HFFc6 (cell line): ENCODE measurements at regions not wholly inside any gene's neighbourhood (a gene's known extent, or its start where the extent isn't known, plus 50 kb on each side); places are given as distances from the start of the nearest gene placed in this dataset.

ENCODE experiments used
- DNase-seq: peaks from one replicate; pipeline ENCODE4 v3.0.0-alpha.2; 2018
- H3K27ac Mint-ChIP-seq: 2 replicates; pipeline ENCODE4 v1.8.0; 2020; ENCODE audit warnings: mild to moderate bottlenecking, mixed read lengths
- H3K27me3 Mint-ChIP-seq: 2 replicates; pipeline ENCODE4 v1.8.0; 2021; ENCODE audit warnings: mild to moderate bottlenecking, moderate library complexity, mixed read lengths; ENCODE audit not compliant: insufficient read depth
- H3K36me3 Mint-ChIP-seq: 2 replicates; pipeline ENCODE4 v1.8.0; 2021; ENCODE audit warnings: low read depth, mixed read lengths
- H3K4me1 Mint-ChIP-seq: 2 replicates; pipeline ENCODE4 v1.8.0; 2020; ENCODE audit warnings: low read depth, mixed read lengths
- H3K4me3 Mint-ChIP-seq: 2 replicates; pipeline ENCODE4 v1.8.0; 2020; ENCODE audit warnings: mild to moderate bottlenecking, moderate library complexity, mixed read lengths
- H3K9me3 Mint-ChIP-seq: 2 replicates; pipeline ENCODE4 v1.8.0; 2020; ENCODE audit warnings: mild to moderate bottlenecking, mixed read lengths
- TF ChIP-seq, protein P1 (sequence below): fragments of 200-600 bp; sonication (generic); IDR thresholded peaks from 2 replicates; pipeline ENCODE4 v1.5.0; 2021; ENCODE audit warnings: antibody characterized with exemption, mild to moderate bottlenecking

DNA sequence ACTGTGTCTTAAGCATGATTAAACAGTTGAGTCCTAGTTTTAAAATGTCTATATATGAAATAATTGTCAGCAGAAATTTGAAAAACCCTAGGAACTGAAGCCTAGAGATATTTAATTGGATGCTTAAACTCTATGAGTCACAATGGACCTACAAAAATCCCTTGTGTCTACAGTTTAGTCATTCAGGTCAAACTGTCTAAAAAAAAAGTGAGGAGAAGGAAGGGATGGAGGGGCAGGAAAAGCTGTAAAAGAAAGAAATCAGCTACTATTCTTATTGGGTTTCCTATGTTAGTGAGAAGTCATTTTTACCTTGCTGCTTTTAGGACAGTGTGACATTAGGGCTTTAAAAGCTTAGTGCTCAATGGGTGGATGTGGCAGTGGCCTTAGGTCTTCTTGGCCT lies 406.1 kb upstream of the FZD8 start:
- Mint-ChIP-seq H3K27me3 (no peaks in the 10 kb centered on the region; the same call in 1 of the 2 replicates), H3K4me1 (no peaks in the 10 kb centered on the region), H3K4me3 (no peak overlapping the region), H3K27ac (no peak overlapping the region), H3K36me3 (no peaks in the 10 kb centered on the region), H3K9me3 (no peaks in the 10 kb centered on the region)
- no peak for DNase-seq
- TF ChIP-seq, protein P1, sequence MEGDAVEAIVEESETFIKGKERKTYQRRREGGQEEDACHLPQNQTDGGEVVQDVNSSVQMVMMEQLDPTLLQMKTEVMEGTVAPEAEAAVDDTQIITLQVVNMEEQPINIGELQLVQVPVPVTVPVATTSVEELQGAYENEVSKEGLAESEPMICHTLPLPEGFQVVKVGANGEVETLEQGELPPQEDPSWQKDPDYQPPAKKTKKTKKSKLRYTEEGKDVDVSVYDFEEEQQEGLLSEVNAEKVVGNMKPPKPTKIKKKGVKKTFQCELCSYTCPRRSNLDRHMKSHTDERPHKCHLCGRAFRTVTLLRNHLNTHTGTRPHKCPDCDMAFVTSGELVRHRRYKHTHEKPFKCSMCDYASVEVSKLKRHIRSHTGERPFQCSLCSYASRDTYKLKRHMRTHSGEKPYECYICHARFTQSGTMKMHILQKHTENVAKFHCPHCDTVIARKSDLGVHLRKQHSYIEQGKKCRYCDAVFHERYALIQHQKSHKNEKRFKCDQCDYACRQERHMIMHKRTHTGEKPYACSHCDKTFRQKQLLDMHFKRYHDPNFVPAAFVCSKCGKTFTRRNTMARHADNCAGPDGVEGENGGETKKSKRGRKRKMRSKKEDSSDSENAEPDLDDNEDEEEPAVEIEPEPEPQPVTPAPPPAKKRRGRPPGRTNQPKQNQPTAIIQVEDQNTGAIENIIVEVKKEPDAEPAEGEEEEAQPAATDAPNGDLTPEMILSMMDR = no peak

DNA sequence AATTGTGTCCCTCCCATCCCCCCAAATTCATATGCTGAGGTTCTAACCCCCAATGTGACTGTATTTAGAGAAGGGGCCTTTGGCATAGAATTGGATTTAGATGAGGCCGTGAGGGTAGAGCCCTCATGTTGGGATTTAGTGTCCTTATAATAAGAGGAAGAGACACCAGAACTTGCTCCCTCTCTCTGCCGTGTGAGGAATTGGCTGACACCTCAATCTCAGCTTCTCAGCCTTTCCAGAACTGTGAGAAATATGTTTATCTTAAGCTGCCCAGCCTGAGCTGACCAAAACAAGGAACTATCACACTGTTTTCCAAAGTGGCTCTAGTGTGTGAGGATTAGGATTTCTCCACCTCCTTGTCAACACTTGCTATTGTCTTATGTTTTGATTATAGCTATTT lies 400.0 kb upstream of the FZD8 start:
- Mint-ChIP-seq H3K36me3 (no peaks in the 10 kb centered on the region), H3K4me1 (no peaks in the 10 kb centered on the region), H3K27me3 (no peaks in the 10 kb centered on the region; the same call in 1 of the 2 replicates), H3K9me3 (no peaks in the 10 kb centered on the region), H3K27ac (no peak overlapping the region), H3K4me3 (no peak overlapping the region)
- no peak for DNase-seq
- TF ChIP-seq, protein P1 = no peak

- Mint-ChIP-seq H3K27me3 (no peaks in the 10 kb centered on the region; the same call in 1 of the 2 replicates), H3K4me1 (no peaks in the 10 kb centered on the region), H3K27ac (no peak overlapping the region), H3K9me3 (no peaks in the 10 kb centered on the region), H3K36me3 (no peaks in the 10 kb centered on the region), H3K4me3 (no peak overlapping the region)
- TF ChIP-seq, protein P1 = no peak
- DNase-seq = no peak
Observed at GRCh38 chr10:36038316-36038955, 396.3 kb upstream of the FZD8 start.

DNA sequence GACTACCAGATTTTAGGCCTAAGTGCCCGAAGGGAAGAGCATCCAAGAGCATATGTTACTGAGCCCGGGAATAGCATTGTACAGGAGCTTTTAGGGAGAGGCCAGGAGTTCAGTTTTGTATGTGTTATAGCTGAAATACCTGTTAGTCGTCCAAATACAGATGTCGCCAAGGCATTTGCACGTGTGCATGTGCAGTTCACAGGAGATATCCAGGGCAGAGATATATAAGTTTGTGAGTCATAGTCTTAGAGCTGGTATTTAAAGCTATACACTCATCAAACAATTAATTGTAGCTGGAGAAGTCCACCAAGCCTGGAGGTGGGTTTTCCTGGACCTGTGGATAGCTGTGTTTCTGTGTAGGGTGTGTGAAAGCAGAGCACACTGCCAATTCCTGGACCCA lies 394.0 kb upstream of the FZD8 start:
- Mint-ChIP-seq H3K27me3 (no peaks in the 10 kb centered on the region; the same call in 1 of the 2 replicates), H3K27ac (no peak overlapping the region), H3K36me3 (no peaks in the 10 kb centered on the region), H3K9me3 (no peaks in the 10 kb centered on the region), H3K4me3 (no peak overlapping the region), H3K4me1 (no peaks in the 10 kb centered on the region)
- no peak for DNase-seq
- TF ChIP-seq, protein P1 = no peak

- DNase-seq = no peak
- H3K27me3 Mint-ChIP-seq = peaks cover 2% of the 10 kb centered on the region; the same call in 1 of the 2 replicates
- H3K4me1 Mint-ChIP-seq = no peaks in the 10 kb centered on the region
- H3K27ac Mint-ChIP-seq = no peak overlapping the region
- no peaks in the 10 kb centered on the region for H3K9me3 Mint-ChIP-seq
- no peaks in the 10 kb centered on the region for H3K36me3 Mint-ChIP-seq
- TF ChIP-seq, protein P1 = no peak
- no peak overlapping the region for H3K4me3 Mint-ChIP-seq
Observed at GRCh38 chr10:36033808-36034207, 391.7 kb upstream of the FZD8 start.
